Breast epithelium (tissue), 3 donors: ENCODE measurements at regions not wholly inside any gene's neighbourhood (a gene's known extent, or its start where the extent isn't known, plus 50 kb on each side); places are given as distances from the start of the nearest gene placed in this dataset.

Experiments used
- CTCF ChIP-seq, 3 donors: fragments of 450-650 bp; IDR thresholded peaks; one replicate each; pipeline ENCODE4 v1.5.1; 2016 to 2017; ENCODE audit warnings: antibody characterized with exemption in 3 of 3, mild to moderate bottlenecking in 3 of 3, moderate library complexity in 3 of 3
- POLR2A ChIP-seq: fragments of 450-650 bp; IDR thresholded peaks from one replicate; pipeline ENCODE4 v1.6.1; 2016; ENCODE audit warnings: antibody characterized with exemption, mild to moderate bottlenecking, moderate library complexity
- POLR2AphosphoS5 ChIP-seq, 3 donors: sonication (generic); formaldehyde crosslinking; IDR thresholded peaks; one replicate each; pipeline ENCODE4 v1.6.1; 2017; ENCODE audit warnings: antibody characterized with exemption in 3 of 3

- TF ChIP-seq CTCF (IDR thresholded peaks at IDR 0.05) = no peak
- TF ChIP-seq POLR2A = no peak
- TF ChIP-seq POLR2AphosphoS5 (IDR thresholded peaks at IDR 0.05) = no peak
These were observed 95.2 kb upstream of the PLCL2 start for GRCh38 chr3:16789344-16790120.
